Smooth muscle cell (in vitro differentiated cells): ENCODE measurements at regions not wholly inside any gene's neighbourhood (a gene's known extent, or its start where the extent isn't known, plus 50 kb on each side); places are given as distances from the start of the nearest gene placed in this dataset.

Source experiments
- DNase-seq: peaks from one replicate; lab custom pipeline; 2025; ENCODE audit not compliant: unreplicated experiment; lab: John Stamatoyannopoulos, UW
- H2AFZ ChIP-seq: fragments of 200-600 bp; sonication (generic); 2 replicates; pipeline ENCODE4 v1.6.0; 2016; ENCODE audit warnings: antibody characterized with exemption, low read depth, mild to moderate bottlenecking
- H3F3A ChIP-seq: fragments of 200-600 bp; sonication (generic); 2 replicates; pipeline ENCODE4 v1.6.0; 2017; ENCODE audit warnings: antibody characterized with exemption, low read depth
- H3K27ac ChIP-seq: fragments of 200-600 bp; sonication (generic); 2 replicates; pipeline ENCODE4 v1.5.1; 2016; ENCODE audit warnings: low read depth, mild to moderate bottlenecking
- H3K27me3 ChIP-seq: fragments of 200-600 bp; sonication (generic); 2 replicates; pipeline ENCODE4 v1.6.1; 2016; ENCODE audit warnings: low read depth, mild to moderate bottlenecking
- H3K36me3 ChIP-seq: fragments of 200-600 bp; sonication (generic); 2 replicates; pipeline ENCODE4 v1.5.1; 2016; ENCODE audit warnings: low read depth
- H3K4me1 ChIP-seq: fragments of 200-600 bp; sonication (generic); 2 replicates; pipeline ENCODE4 v1.5.1; 2016; ENCODE audit warnings: low read depth
- H3K4me2 ChIP-seq: fragments of 200-600 bp; sonication (generic); 2 replicates; pipeline ENCODE4 v1.6.0; 2016; ENCODE audit warnings: mild to moderate bottlenecking
- H3K4me3 ChIP-seq: fragments of 200-600 bp; sonication (generic); 2 replicates; pipeline ENCODE4 v1.5.1; 2016; ENCODE audit warnings: mild to moderate bottlenecking
- H3K79me2 ChIP-seq: fragments of 200-600 bp; sonication (generic); 2 replicates; pipeline ENCODE4 v1.6.0; 2016; ENCODE audit warnings: low read depth, mild to moderate bottlenecking
- H3K9ac ChIP-seq: fragments of 200-600 bp; sonication (generic); 2 replicates; pipeline ENCODE4 v1.6.0; 2016; ENCODE audit warnings: low read depth
- H3K9me3 ChIP-seq: fragments of 200-600 bp; sonication (generic); replicated peaks from 2 replicates; pipeline ENCODE4 v1.5.1; 2016; ENCODE audit warnings: low read depth
- H4K20me1 ChIP-seq: fragments of 200-600 bp; sonication (generic); 2 replicates; pipeline ENCODE4 v1.6.0; 2016; ENCODE audit warnings: low read depth
- CTCF ChIP-seq: fragments of 200-600 bp; sonication (generic); IDR thresholded peaks from 2 replicates; pipeline ENCODE4 v1.5.1; 2017; ENCODE audit warnings: borderline replicate concordance, mild to moderate bottlenecking, antibody characterized with exemption; ENCODE audit not compliant: insufficient read depth, poor library complexity, severe bottlenecking
- WGBS: methylation state at CpG from one replicate; pipeline ENCODE4 v1.1.7; 2016; ENCODE audit warnings: low lambda C conversion rate; 5-methylcytosine and 5-hydroxymethylcytosine counted together

- TF ChIP-seq CTCF, result no peak
- no peaks in the 10 kb centered on the region for H3K27me3 ChIP-seq
- H3K4me2 ChIP-seq, result peak overlapping the region; percentile 36
- H2AFZ ChIP-seq, result no peak overlapping the region
- 39% methylated on average over 5 of the region's 5 CpGs for WGBS
- no peaks in the 10 kb centered on the region for H3K79me2 ChIP-seq
- peak overlapping the region; percentile 69 for H3K27ac ChIP-seq
- no peaks in the 10 kb centered on the region for H3K36me3 ChIP-seq
- H3F3A ChIP-seq, result no peaks in the 10 kb centered on the region
- H3K9ac ChIP-seq, result no peak overlapping the region
- no peaks in the 10 kb centered on the region for H3K4me1 ChIP-seq
- no peak overlapping the region for H3K4me3 ChIP-seq
- no peaks in the 10 kb centered on the region for H3K9me3 ChIP-seq
- H4K20me1 ChIP-seq, result no peaks in the 10 kb centered on the region
- DNase-seq, result no peak
Observed at GRCh38 chr13:53601113-53601512, 572.5 kb downstream of the OLFM4 start.

GRCh38 chr13:53605326-53605725, 576.7 kb downstream of the OLFM4 start:
- Histone ChIP-seq H3K9me3 (no peaks in the 10 kb centered on the region), H3F3A (no peaks in the 10 kb centered on the region), H3K4me3 (no peak overlapping the region), H3K79me2 (no peaks in the 10 kb centered on the region), H3K9ac (no peak overlapping the region), H3K27ac (no peak overlapping the region), H2AFZ (no peak overlapping the region), H4K20me1 (no peaks in the 10 kb centered on the region), H3K4me1 (peaks cover 8% of the 10 kb centered on the region), H3K36me3 (no peaks in the 10 kb centered on the region), H3K27me3 (no peaks in the 10 kb centered on the region), H3K4me2 (no peak overlapping the region)
- no peak for TF ChIP-seq CTCF
- WGBS, result 93% methylated on average over 1 of the region's 1 CpG
- no peak for DNase-seq

GRCh38 chr13:53612200-53612599, 583.6 kb downstream of the OLFM4 start:
- Histone ChIP-seq H3K27me3 (no peaks in the 10 kb centered on the region), H3K4me1 (peaks cover 8% of the 10 kb centered on the region), H4K20me1 (no peaks in the 10 kb centered on the region), H3K79me2 (no peaks in the 10 kb centered on the region), H3K36me3 (no peaks in the 10 kb centered on the region), H3K9me3 (no peaks in the 10 kb centered on the region), H3K9ac (no peak overlapping the region), H3K27ac (no peak overlapping the region), H2AFZ (no peak overlapping the region), H3F3A (no peaks in the 10 kb centered on the region), H3K4me3 (no peak overlapping the region), H3K4me2 (no peak overlapping the region)
- DNase-seq, result no peak
- no peak for TF ChIP-seq CTCF
- WGBS, result 88% methylated on average over 3 of the region's 3 CpGs

- Histone ChIP-seq H3K4me3 (no peak overlapping the region), H3K79me2 (no peaks in the 10 kb centered on the region), H3K27ac (peak overlapping the region; percentile 67), H3F3A (no peaks in the 10 kb centered on the region), H3K36me3 (no peaks in the 10 kb centered on the region), H3K27me3 (no peaks in the 10 kb centered on the region), H2AFZ (no peak overlapping the region), H3K9me3 (no peaks in the 10 kb centered on the region), H3K9ac (no peak overlapping the region), H3K4me2 (peak overlapping the region; percentile 40), H4K20me1 (no peaks in the 10 kb centered on the region), H3K4me1 (no peaks in the 10 kb centered on the region)
- WGBS, result 35% methylated on average over 2 of the region's 2 CpGs
- no peak for DNase-seq
- TF ChIP-seq CTCF, result no peak
Observed at GRCh38 chr13:53622456-53622855, 593.8 kb downstream of the OLFM4 start.
